Astrocyte (in vitro differentiated cells and primary cell): ENCODE measurements at regions not wholly inside any gene's neighbourhood (a gene's known extent, or its start where the extent isn't known, plus 50 kb on each side); places are given as distances from the start of the nearest gene placed in this dataset.

ENCODE experiments used
- DNase-seq: peaks from one replicate; pipeline ENCODE4 v3.0.0-alpha.2; 2010; ENCODE audit warnings: low read depth
- FAIRE-seq: peaks from 2 replicates; lab custom pipeline; 2011; peaks lifted over from hg19 to GRCh38; lab: Jason Lieb, UNC
- H2AFZ ChIP-seq: 2 replicates; pipeline ENCODE4 v1.6.0; 2012; ENCODE audit warnings: low read depth, low read length, inconsistent platforms
- H3K27ac ChIP-seq: 2 replicates; pipeline ENCODE4 v1.5.1; 2011; ENCODE audit warnings: low read depth, low read length, inconsistent platforms
- H3K27me3 ChIP-seq: 2 replicates; pipeline ENCODE4 v1.6.0; 2011; ENCODE audit warnings: low read length, inconsistent platforms; ENCODE audit not compliant: insufficient read depth
- H3K36me3 ChIP-seq: 2 replicates; pipeline ENCODE4 v1.5.1; 2011; ENCODE audit warnings: low read length, inconsistent platforms; ENCODE audit not compliant: insufficient read depth
- H3K4me1 ChIP-seq: 2 replicates; pipeline ENCODE4 v1.5.1; 2011; ENCODE audit warnings: low read length, inconsistent platforms; ENCODE audit not compliant: insufficient read depth
- H3K4me2 ChIP-seq: 2 replicates; pipeline ENCODE4 v1.6.0; 2012; ENCODE audit warnings: low read length, inconsistent platforms
- H3K4me3 ChIP-seq: 2 replicates; pipeline ENCODE4 v1.5.1; 2011; ENCODE audit warnings: low read depth, mild to moderate bottlenecking, low read length, inconsistent platforms; ENCODE audit not compliant: insufficient read depth
- H3K79me2 ChIP-seq: 2 replicates; pipeline ENCODE4 v1.6.0; 2012; ENCODE audit warnings: mild to moderate bottlenecking, low read length, inconsistent platforms; ENCODE audit not compliant: insufficient read depth
- H3K9ac ChIP-seq: 2 replicates; pipeline ENCODE4 v1.6.0; 2012; ENCODE audit warnings: mild to moderate bottlenecking, low read length, inconsistent platforms
- H3K9me3 ChIP-seq: 2 replicates; pipeline ENCODE4 v1.5.1; 2012; ENCODE audit warnings: low read depth, mild to moderate bottlenecking, low read length, inconsistent platforms; ENCODE audit not compliant: insufficient read depth
- H4K20me1 ChIP-seq: 2 replicates; pipeline ENCODE4 v1.6.0; 2012; ENCODE audit warnings: low read length, inconsistent platforms; ENCODE audit not compliant: insufficient read depth
- H3K27ac Mint-ChIP-seq: one replicate; pipeline ENCODE4 v1.8.0; 2021; ENCODE audit warnings: mild to moderate bottlenecking, mixed read lengths; ENCODE audit not compliant: unreplicated experiment
- H3K27me3 Mint-ChIP-seq: one replicate; pipeline ENCODE4 v1.8.0; 2021; ENCODE audit warnings: low read depth, mixed read lengths; ENCODE audit not compliant: unreplicated experiment
- H3K36me3 Mint-ChIP-seq: one replicate; pipeline ENCODE4 v1.8.0; 2021; ENCODE audit warnings: low read depth, mixed read lengths; ENCODE audit not compliant: unreplicated experiment
- H3K4me1 Mint-ChIP-seq: one replicate; pipeline ENCODE4 v1.8.0; 2021; ENCODE audit warnings: low read depth, mixed read lengths; ENCODE audit not compliant: unreplicated experiment
- H3K4me3 Mint-ChIP-seq: one replicate; pipeline ENCODE4 v1.8.0; 2021; ENCODE audit warnings: mild to moderate bottlenecking, moderate library complexity, mixed read lengths; ENCODE audit not compliant: unreplicated experiment
- H3K9me3 Mint-ChIP-seq: one replicate; pipeline ENCODE4 v1.8.0; 2021; ENCODE audit warnings: mild to moderate bottlenecking, mixed read lengths; ENCODE audit not compliant: unreplicated experiment
- EZH2 ChIP-seq: IDR thresholded peaks from 2 replicates; pipeline ENCODE4 v1.6.1; 2012; ENCODE audit warnings: mild to moderate bottlenecking, low read length, inconsistent platforms; ENCODE audit not compliant: insufficient read depth
- TF ChIP-seq, protein P1 (sequence below): IDR thresholded peaks from 2 replicates; pipeline ENCODE4 v1.5.1; 2011; ENCODE audit warnings: low read depth, mild to moderate bottlenecking, inconsistent platforms, low read length, moderate library complexity; ENCODE audit not compliant: insufficient read depth

GRCh38 chr2:222127660-222128059 is 171.1 kb downstream of the PAX3 start:
- no peak overlapping the region for H3K9ac ChIP-seq
- H3K36me3 ChIP-seq, result no peaks in the 10 kb centered on the region
- H2AFZ ChIP-seq, result no peak overlapping the region
- TF ChIP-seq, protein P1, sequence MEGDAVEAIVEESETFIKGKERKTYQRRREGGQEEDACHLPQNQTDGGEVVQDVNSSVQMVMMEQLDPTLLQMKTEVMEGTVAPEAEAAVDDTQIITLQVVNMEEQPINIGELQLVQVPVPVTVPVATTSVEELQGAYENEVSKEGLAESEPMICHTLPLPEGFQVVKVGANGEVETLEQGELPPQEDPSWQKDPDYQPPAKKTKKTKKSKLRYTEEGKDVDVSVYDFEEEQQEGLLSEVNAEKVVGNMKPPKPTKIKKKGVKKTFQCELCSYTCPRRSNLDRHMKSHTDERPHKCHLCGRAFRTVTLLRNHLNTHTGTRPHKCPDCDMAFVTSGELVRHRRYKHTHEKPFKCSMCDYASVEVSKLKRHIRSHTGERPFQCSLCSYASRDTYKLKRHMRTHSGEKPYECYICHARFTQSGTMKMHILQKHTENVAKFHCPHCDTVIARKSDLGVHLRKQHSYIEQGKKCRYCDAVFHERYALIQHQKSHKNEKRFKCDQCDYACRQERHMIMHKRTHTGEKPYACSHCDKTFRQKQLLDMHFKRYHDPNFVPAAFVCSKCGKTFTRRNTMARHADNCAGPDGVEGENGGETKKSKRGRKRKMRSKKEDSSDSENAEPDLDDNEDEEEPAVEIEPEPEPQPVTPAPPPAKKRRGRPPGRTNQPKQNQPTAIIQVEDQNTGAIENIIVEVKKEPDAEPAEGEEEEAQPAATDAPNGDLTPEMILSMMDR, result no peak
- no peak for TF ChIP-seq EZH2
- no peaks in the 10 kb centered on the region for H3K9me3 ChIP-seq
- no peak overlapping the region for H3K27ac Mint-ChIP-seq
- H3K4me3 Mint-ChIP-seq, result no peak overlapping the region
- FAIRE-seq (no peak), DNase-seq (no peak)
- H3K27ac ChIP-seq, result no peak overlapping the region
- H3K36me3 Mint-ChIP-seq, result no peaks in the 10 kb centered on the region
- H3K9me3 Mint-ChIP-seq, result no peaks in the 10 kb centered on the region
- H3K4me2 ChIP-seq, result no peak overlapping the region
- peaks cover 9% of the 10 kb centered on the region for H3K27me3 Mint-ChIP-seq
- H3K79me2 ChIP-seq, result no peaks in the 10 kb centered on the region
- H3K4me1 Mint-ChIP-seq, result no peaks in the 10 kb centered on the region
- H3K27me3 ChIP-seq, result no peaks in the 10 kb centered on the region
- H4K20me1 ChIP-seq, result no peaks in the 10 kb centered on the region
- no peaks in the 10 kb centered on the region for H3K4me1 ChIP-seq
- H3K4me3 ChIP-seq, result no peak overlapping the region

DNA sequence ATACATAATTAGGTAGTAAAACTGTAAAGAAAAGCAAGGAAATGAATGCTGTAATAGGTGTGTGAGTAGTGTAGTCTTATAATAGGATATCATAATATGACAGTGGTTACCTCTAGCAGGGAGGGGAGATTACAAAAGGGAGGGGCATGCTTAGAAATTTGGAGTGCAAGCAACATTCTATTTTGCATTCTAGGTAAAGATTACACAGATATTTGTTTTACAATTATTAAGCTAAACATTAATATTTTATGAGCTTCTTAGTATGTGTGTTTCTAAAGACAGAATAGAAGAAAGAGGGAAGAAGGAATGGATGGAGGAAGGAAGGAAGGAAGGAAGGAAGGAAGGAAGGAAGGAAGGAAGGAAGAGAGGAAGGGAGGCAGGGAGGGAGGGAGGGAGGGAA is 177.9 kb downstream of the PAX3 start:
- H3K4me3 Mint-ChIP-seq, result no peak overlapping the region
- H4K20me1 ChIP-seq, result no peaks in the 10 kb centered on the region
- TF ChIP-seq EZH2, result no peak
- TF ChIP-seq, protein P1, result no peak
- no peaks in the 10 kb centered on the region for H3K9me3 Mint-ChIP-seq
- H3K4me1 ChIP-seq, result no peaks in the 10 kb centered on the region
- no peak overlapping the region for H3K4me3 ChIP-seq
- peaks cover 5% of the 10 kb centered on the region for H3K4me1 Mint-ChIP-seq
- DNase-seq (no peak), FAIRE-seq (no peak)
- H3K36me3 ChIP-seq, result no peaks in the 10 kb centered on the region
- no peak overlapping the region for H3K4me2 ChIP-seq
- no peak overlapping the region for H3K27ac Mint-ChIP-seq
- H2AFZ ChIP-seq, result no peak overlapping the region
- no peaks in the 10 kb centered on the region for H3K27me3 Mint-ChIP-seq
- H3K27me3 ChIP-seq, result no peaks in the 10 kb centered on the region
- no peaks in the 10 kb centered on the region for H3K36me3 Mint-ChIP-seq
- no peaks in the 10 kb centered on the region for H3K9me3 ChIP-seq
- no peak overlapping the region for H3K27ac ChIP-seq
- no peaks in the 10 kb centered on the region for H3K79me2 ChIP-seq
- H3K9ac ChIP-seq, result no peak overlapping the region

DNA sequence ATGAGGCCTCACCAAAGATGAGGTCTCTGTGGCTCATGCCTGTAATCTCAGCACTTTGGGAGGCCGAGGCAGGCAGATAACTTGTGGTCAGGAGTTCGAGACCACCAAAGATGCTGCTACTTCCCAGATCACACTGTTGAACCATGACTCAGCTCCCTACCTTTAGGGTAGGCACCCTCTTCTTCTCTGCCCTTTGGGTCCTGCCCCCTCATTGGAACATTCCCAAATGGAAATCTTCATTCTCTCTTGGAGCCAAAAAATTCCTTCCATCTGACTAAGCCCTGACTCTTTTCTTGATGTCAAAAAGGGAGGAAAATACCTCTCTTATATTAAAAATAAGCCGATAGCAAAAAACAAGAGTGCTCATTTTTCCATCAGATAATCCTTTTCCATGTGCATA is 183.5 kb downstream of the PAX3 start:
- no peaks in the 10 kb centered on the region for H3K79me2 ChIP-seq
- H3K9ac ChIP-seq, result no peak overlapping the region
- H3K36me3 ChIP-seq, result no peaks in the 10 kb centered on the region
- FAIRE-seq, result no peak
- TF ChIP-seq, protein P1, result no peak
- no peak for TF ChIP-seq EZH2
- Mint-ChIP-seq H3K27me3 (peaks cover 6% of the 10 kb centered on the region), H3K4me3 (no peak overlapping the region), H3K9me3 (no peaks in the 10 kb centered on the region), H3K4me1 (no peaks in the 10 kb centered on the region), H3K27ac (no peak overlapping the region), H3K36me3 (no peaks in the 10 kb centered on the region)
- DNase-seq, result no peak
- H3K4me1 ChIP-seq, result no peaks in the 10 kb centered on the region
- H3K4me2 ChIP-seq, result no peak overlapping the region
- H3K4me3 ChIP-seq, result no peak overlapping the region
- H2AFZ ChIP-seq, result no peak overlapping the region
- H3K27me3 ChIP-seq, result no peaks in the 10 kb centered on the region
- H3K9me3 ChIP-seq, result no peaks in the 10 kb centered on the region
- H4K20me1 ChIP-seq, result no peaks in the 10 kb centered on the region
- H3K27ac ChIP-seq, result no peak overlapping the region
